Kidney epithelial cell (primary cell): ENCODE measurements at regions not wholly inside any gene's neighbourhood (a gene's known extent, or its start where the extent isn't known, plus 50 kb on each side); places are given as distances from the start of the nearest gene placed in this dataset.

Experiments
- DNase-seq: peaks from one replicate; pipeline ENCODE4 v3.0.0-alpha.2; 2010; ENCODE audit warnings: low read depth
- H3K27me3 ChIP-seq: 2 replicates; pipeline ENCODE4 v1.6.0; 2011; ENCODE audit warnings: low read length; ENCODE audit not compliant: control insufficient read depth, insufficient read depth
- H3K36me3 ChIP-seq: 2 replicates; pipeline ENCODE4 v1.5.1; 2011; ENCODE audit warnings: low read length; ENCODE audit not compliant: control insufficient read depth, insufficient read depth
- H3K4me3 ChIP-seq: 2 replicates; pipeline ENCODE4 v1.5.1; 2011; ENCODE audit warnings: low read depth, mild to moderate bottlenecking, control low read depth, low read length
- CTCF ChIP-seq: IDR thresholded peaks from 2 replicates; pipeline ENCODE4 v1.5.1; 2011; ENCODE audit warnings: mild to moderate bottlenecking, moderate library complexity, low read length, control low read depth, inconsistent platforms; ENCODE audit not compliant: insufficient read depth, poor library complexity, severe bottlenecking

- Histone ChIP-seq H3K4me3 (no peak overlapping the region), H3K27me3 (no peaks in the 10 kb centered on the region), H3K36me3 (no peaks in the 10 kb centered on the region)
- DNase-seq = no peak
- TF ChIP-seq CTCF = no peak
Measured at GRCh38 chr1:103256490-103256889, 148.2 kb upstream of the COL11A1 start.

GRCh38 chr1:103254691-103255090 lies 146.4 kb upstream of the COL11A1 start:
- Histone ChIP-seq H3K27me3 (no peaks in the 10 kb centered on the region), H3K36me3 (no peaks in the 10 kb centered on the region)
- TF ChIP-seq CTCF = no peak

GRCh38 chr1:103250441-103250861 lies 142.1 kb upstream of the COL11A1 start:
- Histone ChIP-seq H3K4me3 (no peak overlapping the region), H3K27me3 (no peaks in the 10 kb centered on the region), H3K36me3 (no peaks in the 10 kb centered on the region)
- no peak for TF ChIP-seq CTCF
- DNase-seq = no peak

More at GRCh38 chr1:103254691-103255090, 146.4 kb upstream of the COL11A1 start:
- no peak for DNase-seq
- H3K4me3 ChIP-seq = no peak overlapping the region

- no peaks in the 10 kb centered on the region for H3K27me3 ChIP-seq
- no peak for DNase-seq
- no peaks in the 10 kb centered on the region for H3K36me3 ChIP-seq
- TF ChIP-seq CTCF = no peak
- no peak overlapping the region for H3K4me3 ChIP-seq
Measured at GRCh38 chr1:103248417-103249102, 140.2 kb upstream of the COL11A1 start.

- H3K27me3 ChIP-seq = no peaks in the 10 kb centered on the region
- TF ChIP-seq CTCF = no peak
- no peak for DNase-seq
- H3K36me3 ChIP-seq = no peaks in the 10 kb centered on the region
- H3K4me3 ChIP-seq = no peak overlapping the region
Measured at GRCh38 chr1:103247517-103247916, 139.2 kb upstream of the COL11A1 start.

GRCh38 chr1:103243481-103243880 lies 135.2 kb upstream of the COL11A1 start:
- Histone ChIP-seq H3K36me3 (no peaks in the 10 kb centered on the region), H3K27me3 (no peaks in the 10 kb centered on the region), H3K4me3 (no peak overlapping the region)
- no peak for TF ChIP-seq CTCF
- DNase-seq = no peak
